GM18951 (cell line): ENCODE measurements at regions not wholly inside any gene's neighbourhood (a gene's known extent, or its start where the extent isn't known, plus 50 kb on each side); places are given as distances from the start of the nearest gene placed in this dataset.

Experiments
- POLR2A ChIP-seq: IDR thresholded peaks from 4 replicates; pipeline ENCODE4 v1.6.1; 2011; ENCODE audit warnings: mild to moderate bottlenecking; ENCODE audit not compliant: insufficient read length, insufficient read depth; ENCODE audit errors: extremely low read depth
- in situ Hi-C: fragments of 300-500 bp; cut with MboI; formaldehyde crosslinking; loops from one replicate; pipeline ENCODE4 v1.12.0; 2022; ENCODE audit warnings: low sequenced_read_pairs, mixed read lengths, inconsistent platforms; ENCODE audit not compliant: unreplicated experiment

DNA sequence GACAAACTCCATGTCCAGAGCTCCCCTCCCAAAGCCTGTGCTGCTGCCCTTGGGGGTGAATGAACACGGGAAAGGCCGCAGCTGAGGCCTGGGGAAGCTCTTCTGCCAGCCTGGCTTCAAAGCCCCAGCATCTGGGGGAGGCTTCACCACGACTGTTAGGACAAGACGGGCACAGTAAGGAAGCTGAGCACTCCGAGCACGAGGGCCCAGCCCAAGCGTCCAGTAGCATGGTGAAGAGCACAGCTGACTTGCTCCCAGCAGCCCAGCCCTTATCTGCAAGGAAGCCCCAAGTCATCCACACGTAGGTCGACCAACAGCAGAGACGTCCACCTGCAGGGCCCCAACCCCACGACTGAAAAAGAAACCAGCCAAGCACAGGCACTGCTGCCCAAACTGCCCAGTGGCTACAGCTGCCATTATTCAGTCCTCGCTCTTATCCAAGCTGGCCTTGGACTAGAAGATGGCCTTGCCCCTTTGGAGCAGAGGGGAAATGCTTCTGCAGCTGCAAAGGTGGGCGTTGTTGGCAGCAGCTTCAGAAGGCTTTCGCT is 62.5 kb downstream of the SHANK2 start:
- in situ Hi-C loops, result no loop called here

DNA sequence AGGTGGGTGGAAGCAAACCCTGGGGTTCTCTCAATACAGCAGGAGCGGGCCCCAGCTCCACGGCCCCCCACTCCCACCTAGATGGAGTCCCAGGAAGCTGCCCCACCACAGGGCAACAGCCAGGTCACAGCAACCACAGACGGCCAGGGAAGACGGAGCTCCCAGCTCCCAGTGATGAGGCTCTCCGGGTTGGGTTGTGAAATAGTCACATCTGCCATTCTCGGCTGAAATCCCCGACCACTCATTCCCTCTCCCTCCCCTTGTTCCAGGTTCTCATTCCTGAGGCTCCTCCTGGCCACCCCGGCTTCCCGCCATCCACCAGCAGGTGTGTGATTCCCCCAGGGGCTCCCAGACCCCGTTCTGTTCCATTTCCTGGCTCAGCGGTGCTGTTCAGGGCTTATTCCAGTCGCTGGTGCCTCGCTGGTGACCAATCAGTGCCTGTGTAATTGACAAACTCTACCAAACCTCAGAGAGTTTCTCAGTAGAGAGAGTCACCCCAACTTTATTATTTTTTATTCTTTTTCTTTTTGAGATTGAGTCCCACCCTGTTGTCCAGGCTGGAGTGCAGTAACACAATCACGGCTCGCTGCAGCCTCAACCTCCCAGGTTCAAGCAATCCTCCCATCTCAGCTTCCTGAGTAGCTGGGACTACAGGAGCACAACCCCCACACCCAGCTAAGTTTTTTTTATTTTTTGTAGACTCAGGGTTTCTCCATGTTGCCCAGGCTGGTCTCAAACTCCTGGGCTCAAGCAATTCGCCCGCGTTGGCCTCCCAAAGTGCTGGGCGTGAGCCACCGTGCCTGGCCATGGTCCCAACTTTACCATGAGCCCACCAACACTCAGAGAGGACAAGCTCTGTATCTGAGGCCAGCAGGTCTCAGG is 63.2 kb downstream of the SHANK2 start:
- TF ChIP-seq POLR2A, result no peak
- in situ Hi-C loops, result no loop called here

More for the DNA sequence above, 62.5 kb downstream of the SHANK2 start:
- no peak for TF ChIP-seq POLR2A

DNA sequence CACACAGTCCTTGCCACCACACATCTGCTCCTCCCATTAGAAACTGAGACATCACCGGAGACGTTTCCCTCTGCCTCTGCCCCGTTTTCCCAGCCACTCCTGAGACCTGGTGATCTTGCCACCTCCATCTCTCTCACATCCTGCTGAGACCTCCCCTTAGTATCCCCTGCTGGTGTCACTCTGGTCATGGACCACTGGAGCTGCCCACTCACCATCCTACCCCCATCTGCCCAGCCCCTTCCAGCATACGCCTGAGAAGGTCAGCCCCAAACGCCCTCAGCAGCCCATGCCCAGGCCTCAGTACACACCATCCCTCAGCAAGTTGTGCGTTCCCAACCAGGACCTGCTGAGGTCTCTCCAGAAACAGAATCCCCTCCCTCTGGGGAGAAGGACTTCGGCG is 64.3 kb downstream of the SHANK2 start:
- no peak for TF ChIP-seq POLR2A

DNA sequence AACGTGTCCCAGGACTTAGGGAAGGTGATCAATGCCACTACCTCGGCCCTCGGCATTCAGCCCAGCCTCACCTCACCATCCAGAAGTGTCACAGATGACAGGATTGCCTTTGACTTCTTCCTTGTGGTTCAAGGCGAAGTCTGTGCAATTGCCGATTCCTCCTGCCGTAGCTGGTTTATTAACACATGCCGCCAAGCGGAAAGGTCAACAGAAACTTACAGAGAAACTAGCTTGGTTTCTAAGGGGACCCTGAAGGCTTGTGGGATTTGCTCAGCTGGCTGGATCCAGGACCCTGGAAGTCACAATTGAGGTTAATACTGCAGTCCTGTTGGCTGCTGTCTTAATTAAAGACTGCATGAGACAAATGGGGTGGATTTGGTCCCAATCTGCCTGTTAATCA is 65.6 kb downstream of the SHANK2 start:
- TF ChIP-seq POLR2A, result no peak
- in situ Hi-C loops, result no loop called here

More for the DNA sequence above, 64.3 kb downstream of the SHANK2 start:
- in situ Hi-C loops, result no loop called here

DNA sequence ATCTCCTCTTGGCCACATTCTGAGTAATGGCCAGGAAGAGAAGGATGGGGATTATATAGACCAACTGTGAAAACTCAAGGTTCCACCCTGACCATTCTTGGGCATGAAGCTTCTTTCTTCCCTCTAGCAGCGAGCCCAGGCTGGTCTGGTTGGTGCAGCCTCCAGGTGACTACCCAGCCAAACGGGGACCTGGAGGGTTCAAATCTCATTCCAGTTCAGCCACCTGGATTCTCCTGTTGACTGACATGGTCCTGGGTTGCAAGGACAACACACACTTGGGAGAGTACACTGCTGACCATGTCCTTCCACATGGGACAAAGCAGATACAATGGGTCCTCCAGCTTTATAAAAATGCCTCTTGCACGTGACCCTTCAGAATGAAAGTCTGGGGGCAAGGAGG is 67.0 kb downstream of the SHANK2 start:
- no peak for TF ChIP-seq POLR2A
- in situ Hi-C loops, result no loop called here

DNA sequence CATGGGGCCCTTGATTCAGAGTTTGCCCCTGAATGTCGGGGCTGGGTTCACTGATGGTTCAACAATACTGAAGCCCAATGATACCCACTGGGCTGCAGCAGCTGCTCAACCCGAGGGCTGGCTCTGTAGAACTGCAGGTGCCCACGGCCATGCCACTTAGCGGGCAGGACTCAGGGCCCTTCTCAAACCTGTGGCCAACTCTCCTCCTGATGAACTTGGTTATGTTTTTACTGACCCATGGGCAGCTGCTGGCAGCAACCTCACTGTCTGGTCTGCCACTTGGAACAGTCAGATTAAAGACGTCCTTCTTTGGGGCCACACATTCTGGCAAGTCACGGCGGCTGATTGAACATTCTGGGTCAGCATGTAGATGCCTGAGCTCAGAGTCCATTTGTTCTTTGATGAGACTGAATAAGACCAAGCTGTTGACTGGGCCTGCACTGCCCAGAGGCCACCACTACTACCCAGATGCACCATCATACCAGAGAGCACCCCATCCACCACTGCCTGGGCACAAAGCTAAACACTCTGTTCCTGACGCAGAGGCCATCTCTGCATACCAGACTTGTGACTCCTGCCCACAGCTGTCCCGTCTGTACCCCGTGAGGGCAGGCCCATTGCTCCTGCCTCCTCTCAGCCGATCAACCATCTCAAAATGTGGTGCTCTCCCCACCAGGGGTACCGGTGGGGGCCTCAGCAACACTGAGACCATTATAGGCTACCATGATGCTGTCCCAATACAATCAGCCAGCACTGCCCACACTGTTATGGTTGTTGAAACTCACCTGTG is 67.8 kb downstream of the SHANK2 start:
- no peak for TF ChIP-seq POLR2A
- in situ Hi-C loops, result no loop called here

DNA sequence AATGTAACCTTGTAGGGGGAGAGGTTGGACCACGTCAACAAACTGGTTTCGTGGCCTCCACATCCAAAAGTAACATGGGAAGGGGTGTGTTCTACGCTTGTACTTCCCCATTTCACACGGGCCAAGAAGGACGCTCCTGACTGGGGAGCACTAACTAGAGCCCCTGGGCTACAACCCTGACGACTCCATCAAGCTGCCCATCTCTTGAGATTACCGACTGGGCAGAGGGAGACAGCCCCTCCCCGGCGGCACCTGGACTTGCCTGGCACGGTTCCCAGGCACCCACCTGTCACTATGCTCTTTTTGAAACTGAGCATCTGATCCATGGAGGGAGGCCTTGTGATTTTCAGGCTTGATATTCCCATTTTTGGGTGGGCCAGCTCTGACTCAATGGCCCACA is 68.5 kb downstream of the SHANK2 start:
- TF ChIP-seq POLR2A, result no peak
- in situ Hi-C loops, result no loop called here

DNA sequence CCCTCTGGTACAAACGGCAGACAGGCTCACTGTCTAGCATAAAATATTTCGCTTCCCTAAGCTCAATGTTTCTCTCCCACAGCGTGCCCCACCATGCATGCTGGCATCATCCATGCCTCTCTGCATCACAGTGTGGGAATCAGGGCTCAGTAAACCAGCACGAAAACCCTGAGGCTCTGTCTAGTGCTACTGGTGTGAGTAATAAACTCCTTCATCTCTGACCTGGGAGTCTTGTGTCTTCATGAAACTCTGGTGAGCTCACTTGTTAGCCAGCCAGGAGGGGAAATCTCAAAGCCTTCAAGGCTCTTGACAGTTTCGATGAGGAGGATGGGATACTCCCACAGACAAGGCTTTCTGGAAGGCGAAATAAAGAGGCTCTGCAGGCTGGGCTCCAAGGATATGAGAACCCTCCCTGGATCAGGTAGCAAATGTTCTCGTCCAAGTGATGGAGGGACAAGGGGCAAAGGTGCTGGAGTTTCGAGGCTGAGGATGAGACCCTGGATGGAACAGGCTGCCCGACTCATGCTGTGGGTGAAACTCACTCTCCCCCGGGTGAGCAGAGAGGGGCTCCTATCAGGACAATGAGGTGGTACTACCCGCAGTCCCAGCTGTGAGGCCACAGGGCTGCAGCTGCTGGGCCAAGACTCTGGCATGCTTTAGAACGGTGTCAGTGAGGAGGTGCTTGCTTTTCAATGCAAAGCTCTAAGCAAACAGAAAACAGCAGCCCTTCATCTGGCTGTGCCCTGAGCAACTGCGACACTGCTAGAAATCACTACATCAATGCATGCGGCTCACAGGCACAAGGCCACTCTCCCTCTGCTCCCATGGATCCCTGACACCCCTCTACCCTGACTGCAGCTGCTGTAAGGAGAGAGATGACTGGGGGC is 69.3 kb downstream of the SHANK2 start:
- in situ Hi-C loops, result no loop called here
- no peak for TF ChIP-seq POLR2A

DNA sequence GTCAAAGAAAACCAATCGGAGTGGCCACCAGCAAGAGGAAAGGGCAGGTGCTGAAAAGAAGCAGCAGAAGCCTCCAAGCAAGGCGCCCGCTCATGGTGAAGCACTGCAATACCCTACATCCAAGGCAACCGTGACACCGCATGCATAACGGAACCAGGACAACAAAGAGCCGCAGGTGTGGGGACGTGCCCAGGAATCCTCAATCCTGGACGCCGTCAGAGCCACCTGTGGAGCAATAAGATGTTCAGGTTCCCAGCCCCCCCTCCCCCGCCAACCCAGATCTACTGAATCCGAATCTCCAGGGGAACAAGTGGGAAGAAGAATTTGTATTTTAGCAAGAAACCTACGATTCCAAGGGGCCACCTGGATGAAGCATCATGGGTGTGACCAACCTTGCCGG is 70.8 kb downstream of the SHANK2 start:
- TF ChIP-seq POLR2A, result no peak
- in situ Hi-C loops, result no loop called here

DNA sequence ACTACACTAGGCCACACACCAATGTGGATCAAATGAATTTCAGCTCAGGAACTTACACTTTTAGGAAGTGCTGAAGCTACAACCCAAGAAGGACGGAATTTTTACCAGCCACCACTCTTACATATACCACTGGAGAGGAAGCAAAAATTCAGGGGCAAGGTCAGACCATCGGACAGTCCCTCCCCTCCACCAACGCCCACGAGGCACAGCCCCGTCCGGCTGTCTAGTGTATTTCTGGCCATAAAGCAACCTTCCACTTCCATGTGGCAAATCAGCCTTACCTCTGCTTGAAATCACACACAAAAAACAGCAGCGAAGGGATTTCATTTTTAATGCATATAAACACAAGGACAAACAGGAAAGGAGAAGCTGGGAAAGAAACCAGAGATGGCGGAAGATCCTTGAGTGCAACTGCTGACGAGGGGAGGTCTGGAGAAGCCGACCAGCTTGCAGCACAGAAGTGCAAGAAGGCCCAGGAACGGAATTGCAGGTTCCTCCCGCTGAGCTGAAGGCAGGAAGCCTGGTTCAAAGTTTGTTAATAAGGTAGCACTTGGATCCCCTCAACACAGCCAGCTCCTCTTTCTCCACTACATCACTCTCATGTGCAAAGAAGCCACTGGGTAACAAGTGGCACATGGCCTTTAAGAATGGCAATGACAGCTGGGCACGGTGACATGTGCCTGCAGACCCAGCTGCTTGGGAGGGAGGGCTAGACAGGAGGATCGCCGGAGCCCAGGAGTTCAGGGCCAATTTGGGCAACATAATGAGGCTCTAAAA is 71.5 kb downstream of the SHANK2 start:
- TF ChIP-seq POLR2A, result no peak
- in situ Hi-C loops, result no loop called here

DNA sequence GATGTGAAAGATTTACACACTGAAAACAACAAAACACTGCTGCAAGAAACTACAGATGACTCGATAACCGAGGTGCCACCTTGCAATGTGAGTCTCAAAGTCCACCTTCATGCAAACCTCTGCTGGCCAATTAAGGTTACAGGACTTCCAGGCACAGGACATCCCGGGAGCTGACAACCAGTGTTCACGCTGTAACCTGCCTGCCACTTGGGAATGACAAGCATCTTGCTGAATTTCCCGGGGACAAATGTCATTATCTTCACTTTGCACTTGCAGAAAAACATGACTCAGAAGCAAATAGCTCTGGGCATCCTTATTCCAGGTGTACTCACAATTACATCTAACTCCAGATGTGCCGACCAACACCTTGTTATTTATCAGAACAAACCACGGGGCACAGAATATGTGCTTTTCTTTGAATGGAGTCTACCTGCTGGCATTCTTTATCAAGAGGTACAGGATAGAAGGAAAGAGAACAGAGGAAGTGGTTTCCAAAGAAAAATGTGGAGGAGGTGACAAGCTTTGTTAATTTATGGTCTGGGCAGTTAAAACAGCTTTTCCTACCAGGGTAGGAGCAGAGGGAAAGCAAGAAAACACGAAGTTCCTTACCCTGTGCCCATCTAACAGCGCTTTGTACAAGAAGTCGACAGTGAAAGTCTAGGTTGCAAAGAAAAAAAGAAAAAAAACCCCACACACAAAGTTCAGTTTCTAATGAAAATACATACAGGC is 72.3 kb downstream of the SHANK2 start:
- TF ChIP-seq POLR2A, result no peak
- in situ Hi-C loops, result no loop called here
